Hippocampal formation (tissue), 2 donors: ENCODE measurements at regions not wholly inside any gene's neighbourhood (a gene's known extent, or its start where the extent isn't known, plus 50 kb on each side); places are given as distances from the start of the nearest gene placed in this dataset.
A peak's percentile ranks its signal among the peaks of the same experiment; 100 is the strongest.

Source experiments
- DNase-seq, 2 donors: peaks; one replicate each; lab custom pipeline; 2025; lab: John Stamatoyannopoulos, UW

DNA sequence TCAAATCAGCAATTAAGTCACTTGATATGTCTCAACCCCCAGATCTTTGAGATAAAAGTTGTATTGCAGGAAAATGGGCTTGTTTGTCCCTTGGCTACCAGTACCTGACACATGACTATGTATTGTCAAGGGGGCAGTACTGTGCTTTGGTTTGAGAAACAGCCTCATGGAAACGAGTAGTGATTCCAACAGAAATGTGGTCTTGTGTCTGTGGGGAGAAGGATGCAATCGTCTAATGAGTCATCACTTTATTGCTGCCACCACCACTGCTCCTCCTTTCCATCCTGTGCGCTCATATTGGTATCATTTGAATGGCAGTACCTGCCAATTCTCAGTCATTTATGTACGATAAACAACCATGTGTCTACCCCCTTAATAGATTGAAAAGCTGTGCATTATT is 72.8 kb upstream of the ARHGAP5 start:
- no peak for DNase-seq

DNA sequence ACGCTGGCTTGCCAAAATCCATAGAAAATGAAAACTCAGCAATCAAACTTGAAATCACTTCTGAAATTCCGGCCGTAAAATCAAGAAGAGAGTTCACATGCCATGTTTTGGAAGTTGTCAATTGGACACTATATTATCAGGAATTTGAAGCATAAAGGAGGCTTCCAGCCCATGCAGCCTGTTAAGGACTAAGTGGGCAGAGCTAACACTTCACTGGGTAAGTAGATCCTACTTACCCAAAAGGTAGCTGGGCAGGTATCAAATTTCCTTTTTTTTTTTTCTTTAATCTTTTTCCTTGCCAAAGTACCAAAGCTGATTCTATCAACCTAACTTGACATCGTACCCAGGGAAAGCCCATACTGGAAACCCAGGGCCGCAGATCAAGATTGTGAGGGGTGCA is 71.5 kb upstream of the ARHGAP5 start:
- DNase-seq: no peak

DNA sequence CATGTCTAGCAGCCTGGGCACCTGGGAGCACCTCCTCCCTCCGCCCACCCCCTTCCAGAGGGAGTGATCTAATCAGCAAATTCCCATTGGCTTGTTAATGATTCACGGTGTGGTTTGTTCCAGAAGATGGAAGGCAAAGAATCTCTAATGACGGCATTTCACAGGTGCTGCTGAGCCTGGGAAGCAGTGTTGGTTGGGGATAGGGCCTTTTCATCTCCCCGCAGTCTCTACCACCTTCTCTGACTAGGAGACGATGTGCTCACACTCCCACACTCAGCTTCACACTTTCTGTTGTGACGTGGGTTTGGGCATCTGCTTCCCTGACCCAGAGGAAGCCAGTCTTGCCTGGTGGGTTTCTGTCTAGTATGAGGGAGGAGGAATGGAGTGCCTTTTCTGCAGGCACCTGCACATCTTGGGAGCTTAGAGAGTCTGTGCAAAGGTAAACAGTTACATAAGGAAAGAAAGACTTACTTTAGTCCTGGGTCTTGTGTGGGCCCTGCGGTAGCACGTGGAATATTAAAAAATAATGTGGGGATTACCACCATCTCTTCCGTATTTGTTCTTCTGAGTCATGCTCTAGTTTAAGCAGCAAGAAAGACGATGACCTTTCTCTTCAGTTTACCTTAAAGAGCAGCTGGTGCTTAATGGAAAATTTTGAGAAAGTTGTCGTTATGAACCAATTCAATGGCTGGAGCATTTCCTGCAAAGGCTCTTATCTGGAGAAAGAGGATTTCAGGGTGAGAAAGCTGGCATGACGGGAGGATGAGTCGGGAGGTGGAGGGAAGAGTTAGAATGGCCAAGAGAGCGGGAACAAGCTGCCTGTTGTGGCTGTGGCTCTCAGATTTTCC is 70.6 kb upstream of the ARHGAP5 start:
- DNase-seq: no peak

DNA sequence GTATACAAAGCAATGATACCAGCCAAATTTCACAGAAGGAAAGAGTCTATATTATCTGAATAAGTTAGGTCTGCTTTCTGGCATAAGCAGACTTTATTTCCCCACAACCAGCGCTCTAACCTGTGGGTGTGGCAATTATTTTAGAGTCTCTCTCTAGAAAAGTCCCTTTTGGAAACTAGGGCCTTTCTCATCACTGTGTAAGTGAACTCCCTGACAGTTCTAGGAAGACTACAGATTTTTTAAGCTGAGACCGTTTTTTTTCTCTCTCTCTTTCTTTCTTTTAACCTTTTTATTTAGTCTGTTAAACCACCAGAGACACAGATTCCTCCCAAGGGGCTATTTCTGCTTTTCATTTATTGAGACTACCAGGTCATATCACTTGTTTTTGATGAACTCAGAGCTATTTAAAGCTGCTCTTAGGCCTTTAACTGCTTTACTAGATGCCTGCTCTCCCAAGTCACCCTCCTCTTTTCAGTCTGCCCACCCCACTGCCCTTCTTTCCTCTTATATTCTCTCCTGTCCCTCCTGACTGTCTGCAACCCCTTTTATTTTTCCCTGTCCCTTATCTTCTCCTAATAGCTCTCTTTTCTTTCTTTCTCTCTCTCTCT is 69.2 kb upstream of the ARHGAP5 start:
- no peak for DNase-seq

DNA sequence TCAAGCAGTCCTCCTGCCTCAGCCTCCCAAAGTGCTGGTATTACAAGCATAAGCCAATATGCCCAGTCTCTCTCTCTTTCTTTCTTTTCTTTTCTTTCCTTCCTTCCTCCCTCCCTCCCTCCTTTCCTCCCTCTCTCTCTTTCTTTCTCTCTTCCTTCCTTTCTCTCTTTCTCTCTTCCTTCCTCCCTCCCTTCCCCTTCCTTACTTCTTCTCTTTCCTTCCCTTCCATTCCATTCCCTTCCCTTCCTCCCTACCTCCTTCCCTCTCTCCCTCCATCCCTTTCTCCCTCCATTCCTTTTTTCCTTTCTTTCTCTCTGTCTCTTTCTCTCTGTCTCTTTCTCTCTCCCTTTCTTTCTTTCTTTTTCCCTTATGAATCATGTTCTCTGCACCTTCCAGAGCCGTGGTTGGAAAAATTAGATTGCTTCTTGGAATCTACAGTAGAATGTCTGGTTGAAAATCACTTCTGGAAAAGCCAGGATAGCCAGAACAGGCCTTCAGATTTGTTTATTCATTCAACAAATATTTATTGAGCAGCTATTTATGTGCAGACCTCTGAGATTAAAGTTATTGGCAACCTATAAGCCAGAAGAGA is 68.4 kb upstream of the ARHGAP5 start:
- DNase-seq: no peak

DNA sequence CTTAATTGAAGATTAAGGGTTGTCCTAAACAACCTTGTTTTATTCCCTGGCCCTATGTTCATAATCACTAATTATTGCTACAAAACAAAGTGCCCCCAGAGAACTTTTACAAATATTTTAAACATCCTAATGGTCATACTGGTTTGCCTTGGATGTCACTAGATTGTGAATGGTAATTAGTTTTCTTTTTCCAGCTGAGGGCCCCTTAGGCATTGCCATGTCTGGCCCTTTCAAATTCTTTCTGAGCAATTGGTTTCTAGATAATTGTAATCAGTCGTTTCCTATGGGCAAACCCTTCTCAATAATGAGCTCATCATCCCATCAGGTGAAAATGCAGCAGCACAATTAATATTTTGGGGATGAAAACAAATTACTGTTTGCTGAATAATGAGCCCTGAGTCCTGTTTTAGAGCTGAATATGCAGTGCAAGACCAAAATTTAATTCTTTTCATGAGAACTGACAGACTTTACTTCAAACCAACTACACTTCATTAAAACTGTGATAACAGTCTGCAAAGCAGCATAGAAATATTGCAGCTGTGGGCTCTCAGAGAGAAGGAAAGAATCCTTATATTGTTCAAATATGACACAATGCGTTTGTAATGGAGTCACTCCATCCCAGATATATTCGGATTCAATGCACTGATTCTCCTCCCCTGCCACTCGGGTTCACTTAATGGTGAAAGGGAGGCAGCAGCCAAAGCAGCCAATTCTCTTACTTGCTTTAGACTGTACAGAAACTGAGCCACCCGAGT is 67.7 kb upstream of the ARHGAP5 start:
- DNase-seq: peak in 1 of 2 donors; percentile 42

DNA sequence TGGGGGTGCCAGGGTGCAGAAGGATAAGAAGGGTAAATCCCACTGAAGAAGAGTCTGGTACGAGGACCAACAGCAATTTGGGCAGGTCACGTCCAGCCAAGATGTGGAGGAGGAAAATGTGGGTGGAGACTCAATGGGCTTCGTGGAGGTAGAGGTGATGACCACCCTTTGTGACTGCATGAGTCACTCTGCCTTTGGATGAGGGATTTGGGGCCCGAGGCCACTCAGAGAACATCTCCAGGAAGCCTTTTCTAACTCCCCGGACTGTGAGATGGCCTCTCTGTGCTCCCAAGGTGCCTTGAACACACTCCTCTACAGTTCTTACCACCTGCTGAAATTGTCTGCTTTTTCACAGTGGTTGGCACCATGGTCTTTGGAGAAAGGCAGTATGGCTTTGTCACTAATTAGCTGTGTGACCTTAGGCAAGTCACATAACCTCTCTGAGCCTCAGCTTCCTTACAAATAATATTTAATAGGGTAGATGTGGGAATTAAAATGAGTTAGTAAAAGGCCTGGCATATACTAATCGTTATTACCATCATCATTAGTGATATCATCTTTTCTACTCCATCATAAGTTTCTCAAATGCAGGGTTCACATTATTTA is 67.0 kb upstream of the ARHGAP5 start:
- DNase-seq: no peak

DNA sequence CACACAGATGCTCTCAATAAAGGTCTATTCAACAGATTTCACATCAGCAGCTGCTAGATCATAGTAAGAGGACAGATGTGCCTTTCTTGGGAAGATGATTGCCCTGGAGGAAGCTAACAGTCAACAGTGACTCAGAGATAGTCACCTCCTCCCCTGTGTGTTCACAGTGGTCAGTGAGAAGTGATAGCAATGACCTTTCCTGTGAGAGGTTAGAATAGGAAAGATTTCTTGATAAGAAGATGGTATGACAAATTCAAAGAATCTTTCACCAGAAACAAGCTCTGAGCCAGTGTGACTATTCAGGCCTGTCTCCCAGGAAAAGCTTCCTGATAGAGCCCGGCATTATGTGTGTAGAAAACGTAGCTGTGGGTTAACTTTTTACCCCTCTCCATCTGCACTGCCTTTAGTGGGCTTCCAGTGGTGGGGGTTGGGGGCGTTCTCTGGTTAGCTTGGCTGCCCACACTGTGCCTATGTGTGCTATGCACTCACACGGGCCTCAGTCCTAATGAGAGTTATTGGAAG is 66.4 kb upstream of the ARHGAP5 start:
- DNase-seq: no peak

DNA sequence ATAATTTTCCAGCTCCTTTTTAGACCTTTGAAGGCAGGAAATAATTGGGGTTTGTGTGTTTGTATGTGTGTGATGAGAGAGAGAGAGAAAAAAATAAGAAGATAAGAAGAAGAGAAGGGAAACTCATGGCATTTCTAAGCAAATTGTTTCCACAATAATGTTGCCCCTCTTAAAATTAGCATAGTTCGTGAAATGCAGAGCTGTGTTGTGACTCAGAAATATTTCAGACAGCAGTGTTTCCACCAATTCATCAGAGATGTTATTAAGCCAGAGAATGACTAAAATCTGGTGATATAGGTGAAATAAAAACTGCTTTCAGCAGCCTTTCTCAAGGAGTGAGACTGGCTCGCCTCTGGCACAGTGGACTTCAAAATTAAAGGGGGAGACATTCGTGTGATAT is 65.9 kb upstream of the ARHGAP5 start:
- DNase-seq: no peak

DNA sequence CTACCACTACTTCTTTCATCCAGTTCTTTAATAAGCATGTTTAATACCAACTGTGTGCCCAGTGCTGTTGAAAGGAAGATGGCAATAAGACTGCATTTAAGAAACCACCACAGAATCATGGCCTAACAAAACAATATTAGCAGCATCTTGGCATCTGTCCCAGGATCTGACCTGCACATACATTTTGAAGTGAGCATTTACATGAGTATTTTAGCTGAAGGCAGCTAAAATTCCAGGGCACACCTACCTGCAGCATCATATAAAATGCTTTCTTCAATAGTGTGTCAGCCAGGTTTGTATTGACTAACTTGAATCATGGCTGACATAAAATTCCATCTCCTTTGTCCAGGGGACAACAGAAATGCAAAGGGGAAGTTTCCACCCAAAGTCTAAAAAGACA is 65.0 kb upstream of the ARHGAP5 start:
- DNase-seq: no peak

DNA sequence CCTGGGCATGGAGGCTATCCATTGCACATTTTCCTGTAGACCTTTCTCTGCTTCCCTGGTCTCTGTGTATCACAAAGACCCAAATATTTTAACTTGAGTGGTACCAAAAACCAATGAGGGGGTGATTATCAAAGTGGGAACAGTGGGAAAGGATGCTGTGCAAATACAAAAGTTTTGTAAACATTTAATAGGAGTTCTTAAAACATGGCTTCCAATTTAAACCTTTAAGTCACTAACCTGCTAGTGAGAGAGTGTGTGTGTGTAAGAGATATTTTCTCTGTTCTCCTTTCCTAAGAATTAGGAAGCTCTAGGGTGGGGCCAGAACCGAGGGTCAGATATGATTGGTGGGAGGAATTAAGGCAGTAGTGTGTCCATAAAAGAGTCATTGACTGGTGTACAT is 64.5 kb upstream of the ARHGAP5 start:
- DNase-seq: no peak

DNA sequence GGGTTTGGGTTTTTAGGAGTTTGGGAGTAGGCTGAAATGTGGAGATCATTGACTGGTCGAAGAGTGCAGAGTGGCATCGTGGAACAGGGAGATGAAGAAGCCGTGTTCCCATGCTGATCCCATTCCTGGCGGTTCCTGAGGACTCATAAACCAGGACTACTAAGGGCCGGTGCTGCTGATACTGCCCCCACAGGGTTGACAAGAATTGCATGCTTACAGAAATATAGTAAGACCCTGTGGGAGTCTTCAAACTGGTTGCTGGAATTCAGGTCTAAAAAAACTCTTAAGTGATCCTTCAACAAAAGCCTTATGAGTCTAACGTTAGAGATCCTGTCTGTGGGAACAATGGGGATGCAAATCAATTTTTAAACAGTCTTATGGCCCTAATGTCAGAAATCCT is 64.0 kb upstream of the ARHGAP5 start:
- no peak for DNase-seq

DNA sequence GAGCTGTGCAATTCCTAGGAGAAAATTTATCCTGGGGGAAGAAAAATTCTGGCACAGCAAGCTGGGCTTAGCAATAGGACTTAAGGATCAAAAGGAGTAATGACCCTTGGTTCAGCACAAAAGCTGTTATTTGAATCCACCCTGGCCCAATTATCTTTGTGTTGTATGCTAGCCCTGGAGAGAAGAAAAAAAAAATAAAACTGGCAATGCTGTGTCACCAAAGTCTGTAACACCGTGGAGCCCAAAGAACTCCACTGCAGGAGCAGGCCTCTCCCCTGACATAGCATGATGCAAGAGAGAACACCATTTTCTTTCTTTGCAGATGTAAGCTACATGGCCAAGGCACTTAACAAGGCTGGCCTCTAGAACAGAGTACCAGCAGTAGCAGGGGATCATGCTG is 63.0 kb upstream of the ARHGAP5 start:
- peak in 1 of 2 donors; percentile 17 for DNase-seq

DNA sequence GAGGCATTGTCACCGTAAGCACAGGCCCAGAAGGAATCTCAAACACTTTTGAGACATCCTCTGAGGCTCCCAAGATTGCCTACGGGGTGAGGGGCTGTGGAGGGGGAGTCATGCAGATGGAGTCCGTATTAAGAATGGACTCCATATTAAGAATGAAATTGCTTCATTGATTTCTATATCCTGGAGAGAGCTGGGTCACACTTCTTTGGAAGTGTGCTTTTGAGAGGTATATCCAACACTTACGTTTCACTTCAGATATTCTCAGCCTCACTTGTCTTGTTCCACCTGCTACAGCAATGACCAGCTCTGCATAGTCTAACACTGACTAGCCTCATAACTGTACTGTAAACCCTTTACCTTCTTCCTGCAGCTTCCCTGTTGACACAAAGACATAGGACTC is 62.6 kb upstream of the ARHGAP5 start:
- DNase-seq: no peak

DNA sequence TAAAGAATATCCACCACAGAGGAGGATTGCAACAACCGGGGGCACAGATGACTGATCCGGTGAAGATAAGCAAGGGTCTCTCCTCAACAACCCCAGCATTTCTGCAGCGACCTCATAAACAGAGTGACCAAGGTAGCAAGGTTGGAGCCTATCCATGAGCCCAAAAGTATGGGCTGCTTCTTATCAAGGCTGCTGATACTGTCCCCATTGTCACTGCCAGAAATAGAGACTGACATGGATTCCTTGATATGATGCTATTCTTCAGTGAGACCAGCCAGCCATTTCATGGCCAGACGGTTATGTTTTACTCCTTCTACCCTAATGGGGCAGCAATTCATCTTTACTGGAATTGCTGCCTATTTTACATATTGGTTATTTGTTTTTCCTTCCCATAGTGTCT is 61.9 kb upstream of the ARHGAP5 start:
- DNase-seq: no peak

DNA sequence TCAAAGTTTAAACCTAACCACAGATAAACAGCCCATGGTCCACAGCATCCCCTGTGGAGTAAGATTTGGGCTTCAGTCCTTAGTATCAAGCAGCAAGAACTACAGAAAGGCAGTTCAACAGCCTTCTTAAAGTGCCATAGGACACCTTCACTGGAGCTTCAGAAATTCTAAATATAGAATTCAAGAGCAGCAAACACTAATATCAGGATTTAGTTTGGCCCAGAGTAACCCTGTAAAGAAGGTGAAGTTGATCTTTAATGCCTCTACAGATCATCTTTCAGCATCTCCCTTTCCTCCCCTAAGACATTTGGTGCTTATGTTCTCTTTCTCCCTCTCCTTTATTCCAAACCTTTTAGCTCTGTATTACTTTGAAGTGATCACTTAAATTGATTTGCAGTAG is 59.5 kb upstream of the ARHGAP5 start:
- DNase-seq: no peak

DNA sequence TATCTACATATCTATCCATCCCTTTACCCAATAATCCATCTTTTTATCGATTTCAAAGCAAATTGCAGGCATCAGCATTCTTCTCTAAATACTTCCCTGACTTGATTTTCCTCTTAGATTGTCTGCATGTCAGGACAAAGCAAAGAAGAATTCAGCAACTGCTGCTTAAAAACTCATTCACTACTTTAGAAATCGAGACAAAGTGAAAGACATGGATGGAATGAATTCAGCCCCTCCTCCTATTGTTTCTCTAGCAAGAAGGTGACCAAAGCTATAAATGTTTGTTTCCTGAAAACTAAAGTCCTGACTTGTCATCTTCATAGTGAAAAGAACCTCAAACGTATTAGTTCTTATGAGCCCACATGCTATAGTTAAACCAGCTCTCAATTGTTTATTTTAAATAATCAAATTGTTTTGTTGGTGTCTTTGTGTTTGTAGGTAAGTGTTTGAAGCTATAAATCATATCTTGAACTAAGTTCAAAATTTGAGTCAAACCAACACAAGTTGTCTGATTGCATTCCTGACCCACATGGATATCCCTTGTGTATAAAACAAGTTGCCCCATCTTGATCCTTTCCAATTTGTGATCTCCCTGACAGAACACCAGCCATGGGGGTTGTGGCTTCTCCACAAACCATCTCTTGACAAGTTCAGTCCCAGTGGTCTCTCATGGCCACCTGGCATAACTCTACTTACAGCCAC is 58.6 kb upstream of the ARHGAP5 start:
- DNase-seq: no peak

DNA sequence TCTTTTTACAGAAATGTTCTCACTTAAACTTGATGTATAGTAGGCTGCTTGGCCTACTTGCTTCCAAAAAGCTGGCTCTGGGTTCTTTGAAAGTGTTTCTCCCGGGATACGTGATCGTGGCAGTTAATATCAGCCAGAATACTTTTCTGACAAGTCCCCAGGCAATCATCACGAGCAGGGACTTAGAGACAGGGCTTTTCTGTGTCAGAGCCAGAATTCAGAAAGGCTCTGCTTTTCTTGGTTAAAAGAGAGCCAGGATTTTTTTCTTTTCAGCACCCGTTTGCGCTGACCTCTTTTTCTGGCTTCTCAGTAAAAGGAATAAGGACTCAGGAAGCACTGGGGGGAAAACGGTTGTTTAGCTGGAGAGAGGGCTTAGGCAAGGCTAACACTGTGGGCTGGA is 57.8 kb upstream of the ARHGAP5 start:
- peak in 1 of 2 donors; percentile 57 for DNase-seq

DNA sequence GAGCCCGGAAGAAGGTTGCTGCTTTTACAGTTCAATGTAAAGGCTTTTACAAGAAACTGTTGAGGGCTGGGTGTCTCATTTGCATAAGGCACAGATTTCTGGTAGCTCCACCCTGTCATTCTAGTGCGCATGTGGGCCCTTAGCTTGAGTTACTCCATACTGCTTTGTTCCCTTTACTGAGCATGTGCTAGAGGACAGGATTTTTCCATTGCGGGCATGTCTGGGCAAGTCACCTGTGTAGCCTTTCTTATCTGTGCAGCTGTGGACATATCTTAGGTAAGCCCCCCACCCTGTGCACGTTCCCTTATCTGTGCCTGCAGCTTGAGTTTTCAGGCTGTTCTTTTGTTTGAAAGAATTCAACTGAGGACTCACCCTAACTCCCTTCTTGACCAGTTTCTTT is 56.2 kb upstream of the ARHGAP5 start:
- no peak for DNase-seq

DNA sequence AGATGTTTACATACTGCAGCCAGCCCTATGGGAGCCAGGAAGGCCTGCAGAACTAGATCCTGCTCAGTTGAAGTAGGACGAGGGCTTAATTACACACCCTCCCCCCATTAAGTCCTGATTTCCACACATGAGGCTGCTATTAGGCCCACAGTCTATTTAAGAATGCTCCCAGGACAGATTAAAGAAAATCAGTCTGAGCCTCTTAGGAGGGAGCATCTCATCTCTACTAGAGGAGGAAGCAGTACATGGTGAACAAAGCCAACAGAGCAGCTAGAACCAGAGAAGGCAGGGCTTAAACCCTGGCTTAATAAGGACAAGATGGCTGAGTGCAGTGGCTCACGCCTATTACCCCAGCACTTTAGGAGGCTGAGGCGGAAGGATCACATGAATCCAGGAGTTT is 55.8 kb upstream of the ARHGAP5 start:
- DNase-seq: no peak

DNA sequence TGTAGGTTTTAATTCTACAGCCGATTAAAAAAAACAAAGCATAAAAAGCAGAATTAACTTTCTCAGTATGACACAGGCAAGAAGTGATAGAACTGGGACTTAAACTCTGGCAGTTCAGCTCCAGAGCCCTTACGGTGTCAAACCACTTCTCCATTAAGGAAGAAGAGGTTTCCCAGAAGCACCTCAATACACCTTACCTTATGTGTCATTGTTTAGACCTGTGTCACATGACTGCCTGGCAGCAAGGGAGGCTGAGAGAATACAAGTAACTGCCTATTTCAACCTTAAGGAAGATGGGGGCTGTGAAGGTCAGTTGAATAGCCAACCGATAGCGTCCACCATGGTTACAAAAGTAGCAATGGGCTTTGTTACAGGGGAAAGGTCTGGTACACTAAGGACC is 54.6 kb upstream of the ARHGAP5 start:
- DNase-seq: no peak
